Hepatocyte (in vitro differentiated cells): ENCODE measurements at regions not wholly inside any gene's neighbourhood (a gene's known extent, or its start where the extent isn't known, plus 50 kb on each side); places are given as distances from the start of the nearest gene placed in this dataset.

Source experiments
- DNase-seq: peaks from one replicate; pipeline ENCODE4 v3.0.0-alpha.2; 2016; ENCODE audit warnings: low spot score
- H2AFZ ChIP-seq: fragments of 200-600 bp; sonication (generic); 2 replicates; pipeline ENCODE4 v1.6.0; 2016; ENCODE audit warnings: antibody characterized with exemption, mild to moderate bottlenecking
- H3K27ac ChIP-seq: fragments of 200-600 bp; sonication (generic); 2 replicates; pipeline ENCODE4 v1.5.1; 2016; ENCODE audit warnings: mild to moderate bottlenecking
- H3K27me3 ChIP-seq: fragments of 200-600 bp; sonication (generic); 2 replicates; pipeline ENCODE4 v1.6.1; 2016
- H3K36me3 ChIP-seq: fragments of 200-600 bp; sonication (generic); replicated peaks from 2 replicates; pipeline ENCODE4 v1.5.1; 2016; ENCODE audit warnings: low read depth; ENCODE audit not compliant: insufficient read depth
- H3K4me1 ChIP-seq: fragments of 200-600 bp; sonication (generic); 2 replicates; pipeline ENCODE4 v1.5.1; 2016; ENCODE audit warnings: mild to moderate bottlenecking, moderate library complexity; ENCODE audit not compliant: insufficient read depth
- H3K4me2 ChIP-seq: fragments of 200-600 bp; sonication (generic); 2 replicates; pipeline ENCODE4 v1.6.0; 2016
- H3K4me3 ChIP-seq: fragments of 200-600 bp; sonication (generic); 2 replicates; pipeline ENCODE4 v1.5.1; 2016; ENCODE audit warnings: mild to moderate bottlenecking
- H3K79me2 ChIP-seq: fragments of 200-600 bp; sonication (generic); 2 replicates; pipeline ENCODE4 v1.6.0; 2017; ENCODE audit warnings: mild to moderate bottlenecking
- H3K9me2 ChIP-seq: fragments of 200-600 bp; sonication (generic); replicated peaks from 2 replicates; pipeline ENCODE4 v1.6.0; 2017; ENCODE audit warnings: mild to moderate bottlenecking; ENCODE audit not compliant: insufficient read depth
- H3K9me3 ChIP-seq: fragments of 200-600 bp; sonication (generic); 2 replicates; pipeline ENCODE4 v1.5.1; 2016; ENCODE audit warnings: low read depth, mild to moderate bottlenecking
- H4K20me1 ChIP-seq: fragments of 200-600 bp; sonication (generic); 2 replicates; pipeline ENCODE4 v1.6.0; 2016; ENCODE audit warnings: mild to moderate bottlenecking; ENCODE audit not compliant: insufficient read depth, poor library complexity, severe bottlenecking
- CTCF ChIP-seq: fragments of 200-600 bp; sonication (generic); IDR thresholded peaks from 2 replicates; pipeline ENCODE4 v1.5.1; 2016; ENCODE audit warnings: antibody characterized with exemption, mild to moderate bottlenecking; ENCODE audit not compliant: poor library complexity
- EZH2 ChIP-seq: fragments of 200-600 bp; sonication (generic); IDR thresholded peaks from 2 replicates; pipeline ENCODE4 v1.6.1; 2016; ENCODE audit warnings: antibody characterized with exemption, mild to moderate bottlenecking, borderline replicate concordance
- EZH2phosphoT487 ChIP-seq: fragments of 200-600 bp; sonication (generic); IDR thresholded peaks from one replicate; pipeline ENCODE4 v1.6.1; 2018; ENCODE audit warnings: antibody characterized with exemption, mild to moderate bottlenecking, low read depth, moderate library complexity; ENCODE audit not compliant: unreplicated experiment, severe bottlenecking
- WGBS: methylation state at CpG from one replicate; pipeline ENCODE4 v1.1.6; 2016; ENCODE audit warnings: low lambda C conversion rate; ENCODE audit errors: missing lambda C conversion rate; 5-methylcytosine and 5-hydroxymethylcytosine counted together

- H3K9me3 ChIP-seq = no peaks in the 10 kb centered on the region
- H3K4me3 ChIP-seq = no peak overlapping the region
- H4K20me1 ChIP-seq = no peaks in the 10 kb centered on the region
- no peak overlapping the region for H3K4me2 ChIP-seq
- no peak for DNase-seq
- H3K4me1 ChIP-seq = no peaks in the 10 kb centered on the region
- no peaks in the 10 kb centered on the region for H3K27me3 ChIP-seq
- no peak for TF ChIP-seq CTCF
- TF ChIP-seq EZH2 = no peak
- TF ChIP-seq EZH2phosphoT487 = no peak
- no peaks in the 10 kb centered on the region for H3K9me2 ChIP-seq
- no peak overlapping the region for H2AFZ ChIP-seq
- no peaks in the 10 kb centered on the region for H3K36me3 ChIP-seq
- 69% methylated on average over 7 of the region's 7 CpGs for WGBS
- H3K27ac ChIP-seq = no peak overlapping the region
- H3K79me2 ChIP-seq = no peaks in the 10 kb centered on the region
Observed at GRCh38 chr1:170241266-170241851, 95.6 kb downstream of the NTMT2 start.

GRCh38 chr1:170247751-170248521, 102.2 kb downstream of the NTMT2 start:
- TF ChIP-seq EZH2phosphoT487 (no peak), CTCF (no peak), EZH2 (no peak)
- H3K36me3 ChIP-seq = no peaks in the 10 kb centered on the region
- DNase-seq = no peak
- WGBS = 71% methylated on average over 5 of the region's 5 CpGs
- H3K9me2 ChIP-seq = no peaks in the 10 kb centered on the region
- H3K4me1 ChIP-seq = no peaks in the 10 kb centered on the region
- no peaks in the 10 kb centered on the region for H3K79me2 ChIP-seq
- no peaks in the 10 kb centered on the region for H3K9me3 ChIP-seq
- H3K4me2 ChIP-seq = no peak overlapping the region
- H3K27ac ChIP-seq = no peak overlapping the region
- no peak overlapping the region for H2AFZ ChIP-seq
- H4K20me1 ChIP-seq = no peaks in the 10 kb centered on the region
- H3K27me3 ChIP-seq = no peaks in the 10 kb centered on the region
- no peak overlapping the region for H3K4me3 ChIP-seq

- Histone ChIP-seq H3K79me2 (no peaks in the 10 kb centered on the region), H2AFZ (no peak overlapping the region), H3K27ac (no peak overlapping the region), H3K4me3 (no peak overlapping the region), H4K20me1 (no peaks in the 10 kb centered on the region), H3K4me2 (no peak overlapping the region), H3K4me1 (no peaks in the 10 kb centered on the region), H3K36me3 (no peaks in the 10 kb centered on the region), H3K9me3 (no peaks in the 10 kb centered on the region), H3K27me3 (no peaks in the 10 kb centered on the region), H3K9me2 (no peaks in the 10 kb centered on the region)
- WGBS = 99% methylated on average over 26 of the region's 28 CpGs
- no peak for DNase-seq
- no peak for TF ChIP-seq EZH2
- TF ChIP-seq EZH2phosphoT487 = no peak
- no peak for TF ChIP-seq CTCF
Observed at GRCh38 chr1:170250531-170251276, 104.9 kb downstream of the NTMT2 start.
